ENCODE measurements at regions not wholly inside any gene's neighbourhood (a gene's known extent, or its start where the extent isn't known, plus 50 kb on each side); places are given as distances from the start of the nearest gene placed in this dataset.
A peak's percentile ranks its signal among the peaks of the same experiment; 100 is the strongest.
"Not testable (repeated sequence)": the region's sequence is repeated elsewhere in the genome, so short reads cannot be mapped to it uniquely, and the experiment has no call there.

DNA sequence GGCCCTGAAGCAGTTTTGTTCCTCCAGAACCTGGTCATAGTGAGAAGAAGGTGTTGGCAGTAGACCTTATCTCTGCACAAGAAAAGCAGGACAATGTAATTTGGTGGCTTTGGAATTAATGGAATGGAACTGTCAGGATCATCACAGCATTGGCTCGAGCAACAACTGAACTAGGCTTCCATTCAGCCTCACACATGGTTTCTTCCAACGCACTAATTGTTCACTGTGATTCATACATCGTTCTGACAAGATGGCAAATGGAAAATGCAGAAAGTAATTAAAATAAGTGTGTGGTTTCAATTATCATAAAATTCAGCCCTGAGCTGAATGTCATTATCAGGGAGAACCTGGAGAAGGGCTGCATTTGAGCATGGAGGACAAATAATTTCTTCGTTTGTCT lies 80.6 kb downstream of the MFSD1 start:
- no peak for DNase-seq

DNA sequence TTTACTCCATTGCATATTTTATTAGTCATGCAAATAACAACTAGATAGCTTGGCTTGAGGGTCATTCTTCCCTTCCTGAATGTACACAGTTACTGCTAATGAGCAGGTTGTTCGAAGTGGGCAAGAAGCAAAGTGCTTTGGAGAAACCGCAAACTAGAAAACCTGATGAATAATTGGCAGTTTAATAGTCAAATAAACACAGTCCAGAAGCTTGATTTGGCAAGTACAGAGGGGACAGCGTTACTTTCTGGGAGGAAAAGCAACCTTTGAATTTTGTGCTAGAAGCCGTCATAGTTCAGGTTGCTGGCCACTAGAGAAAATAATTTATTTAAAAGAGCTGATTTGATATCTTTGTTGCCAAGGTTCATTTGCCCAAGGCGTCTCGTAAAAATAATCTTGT lies 94.9 kb downstream of the MFSD1 start:
- DNase-seq: no peak

DNA sequence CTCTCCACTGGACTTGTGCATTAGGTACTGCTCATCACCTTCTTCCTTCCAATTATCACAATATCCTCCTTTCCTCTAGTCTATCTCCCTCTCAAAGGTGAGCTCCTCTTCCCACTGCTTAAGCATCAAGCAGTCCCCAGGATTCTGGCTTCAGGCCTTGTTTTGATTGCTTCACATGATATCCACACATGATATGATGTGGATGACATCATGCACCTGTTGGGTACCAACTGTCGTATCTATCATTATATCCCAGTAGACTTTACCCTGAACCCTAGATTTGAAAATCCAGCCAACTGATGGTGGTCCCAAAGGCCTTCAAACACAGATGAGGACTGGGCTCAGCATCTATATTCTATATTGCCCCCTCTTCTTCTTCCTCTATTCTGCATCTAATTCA lies 104.9 kb downstream of the MFSD1 start:
- DNase-seq: no peak

DNA sequence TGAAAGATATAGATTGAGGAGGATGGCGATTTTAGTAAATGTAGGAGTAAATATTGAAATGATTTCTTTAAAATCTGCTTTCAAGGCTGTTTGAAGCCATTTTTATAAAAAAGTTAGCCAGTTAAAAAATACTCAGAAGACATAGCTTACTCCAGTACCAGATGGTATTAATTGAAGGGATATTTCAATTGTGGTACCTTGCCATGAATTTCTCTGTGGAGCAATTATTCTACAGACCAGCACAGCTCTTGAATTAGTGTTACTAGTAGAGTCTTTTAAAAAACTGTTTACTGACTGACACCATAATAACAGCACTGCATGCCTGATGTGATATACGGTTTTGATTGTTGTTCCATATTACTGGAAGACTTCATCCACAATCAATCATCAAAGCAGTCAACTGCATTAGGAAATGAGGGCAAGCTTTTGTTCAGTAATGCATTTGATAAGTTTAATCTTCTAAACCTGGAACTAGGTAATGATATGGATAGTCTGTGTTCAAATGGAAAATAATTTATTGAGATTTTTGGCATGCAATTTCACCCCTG lies 106.4 kb downstream of the MFSD1 start:
- no peak for DNase-seq

DNA sequence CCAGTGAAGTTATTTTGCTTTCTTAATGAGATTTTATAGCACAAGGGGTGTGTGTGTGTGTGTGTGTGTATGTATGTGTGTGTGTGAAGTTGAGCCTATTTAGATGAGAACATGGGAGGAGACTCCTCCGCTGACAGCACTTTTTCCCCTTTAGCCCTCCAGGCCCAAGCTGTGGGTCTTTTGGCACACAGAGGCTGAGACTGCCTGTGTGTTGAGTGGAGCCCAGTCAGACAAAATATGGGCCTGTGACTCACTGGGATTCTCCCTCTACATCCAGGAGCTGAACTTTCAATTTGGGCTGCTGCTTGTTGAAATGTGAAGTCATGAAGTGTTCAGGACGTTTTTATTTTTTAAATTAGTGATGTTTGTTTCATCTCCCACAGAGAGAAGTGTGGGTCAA lies 108.0 kb downstream of the MFSD1 start:
- DNase-seq: no peak

DNA sequence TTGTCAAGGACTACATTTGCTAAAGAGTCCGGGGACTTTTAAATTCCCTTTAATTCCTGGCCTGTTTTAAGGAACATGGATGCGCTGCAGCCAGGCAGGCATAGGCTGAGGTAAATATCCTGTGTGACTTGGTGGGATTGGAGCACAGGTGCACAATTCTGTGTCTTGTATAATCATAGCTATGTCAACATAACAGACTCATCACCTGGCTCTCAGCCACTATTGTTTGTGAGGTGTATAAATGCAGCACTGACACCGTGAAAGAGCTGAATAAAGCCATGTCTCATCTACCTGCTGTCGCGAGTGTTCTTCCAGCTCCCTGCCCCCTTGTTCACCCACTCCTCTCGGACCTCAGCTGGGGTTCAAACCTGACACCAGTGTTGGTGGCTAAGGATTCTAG lies 109.7 kb downstream of the MFSD1 start:
- no peak for DNase-seq

DNA sequence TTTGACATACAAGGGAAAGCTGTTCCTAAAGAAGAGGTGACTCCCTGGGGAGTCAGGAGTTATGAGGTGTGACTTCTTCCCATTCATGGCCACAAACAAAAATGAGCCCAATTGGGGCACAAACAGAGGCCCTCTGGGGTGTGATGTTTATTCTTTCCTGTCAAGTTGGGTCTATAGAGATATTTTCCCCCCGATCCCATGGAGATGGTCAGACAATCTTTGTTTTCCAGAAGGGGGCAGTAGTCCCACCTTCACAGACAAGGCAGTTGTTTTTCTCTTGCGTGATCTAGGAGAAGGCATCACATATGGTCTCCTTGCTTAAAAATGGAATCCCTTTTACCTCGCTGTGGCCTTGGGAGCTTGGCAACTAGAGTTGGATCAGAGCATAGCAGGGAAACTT lies 110.3 kb downstream of the MFSD1 start:
- DNase-seq: no peak

DNA sequence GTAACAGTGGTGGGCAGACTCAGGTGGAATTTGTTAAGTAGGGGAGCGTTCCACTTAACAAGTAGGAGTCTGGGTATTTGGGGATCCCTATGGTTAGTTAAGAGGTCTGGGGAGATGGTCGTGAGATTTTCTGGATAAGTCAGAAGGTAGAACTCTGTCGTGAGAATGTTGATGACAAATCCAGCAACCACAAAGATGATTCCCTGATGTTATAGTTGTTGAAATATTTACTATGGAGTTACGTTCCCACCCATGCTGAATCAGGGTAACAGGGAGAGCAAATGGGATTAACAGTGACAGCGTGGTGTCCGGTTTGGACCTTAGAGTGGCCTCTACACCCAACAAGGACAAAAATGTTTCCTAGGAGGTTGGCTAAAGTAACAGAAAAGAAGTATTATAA lies 110.8 kb downstream of the MFSD1 start:
- no peak for DNase-seq

DNA sequence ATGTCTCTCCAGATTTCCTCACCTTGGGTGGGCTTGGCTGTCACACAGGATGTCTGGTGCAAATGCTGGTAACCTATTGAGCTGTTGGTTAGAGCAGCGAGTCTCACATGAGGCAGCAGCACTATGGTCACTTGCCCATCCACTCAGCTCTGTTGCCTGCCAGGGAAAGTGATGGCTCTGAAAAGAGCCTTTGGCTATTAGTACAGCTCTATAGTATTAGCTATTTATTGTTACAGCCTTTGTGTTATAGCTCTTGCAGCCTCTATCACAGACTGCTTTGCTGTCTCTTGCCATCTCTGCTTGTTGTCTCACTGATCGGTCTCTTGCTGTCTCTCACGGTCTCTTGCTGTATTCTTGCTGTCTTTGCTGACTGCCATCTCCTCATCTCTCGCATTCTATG lies 114.3 kb downstream of the MFSD1 start:
- DNase-seq: no peak

DNA sequence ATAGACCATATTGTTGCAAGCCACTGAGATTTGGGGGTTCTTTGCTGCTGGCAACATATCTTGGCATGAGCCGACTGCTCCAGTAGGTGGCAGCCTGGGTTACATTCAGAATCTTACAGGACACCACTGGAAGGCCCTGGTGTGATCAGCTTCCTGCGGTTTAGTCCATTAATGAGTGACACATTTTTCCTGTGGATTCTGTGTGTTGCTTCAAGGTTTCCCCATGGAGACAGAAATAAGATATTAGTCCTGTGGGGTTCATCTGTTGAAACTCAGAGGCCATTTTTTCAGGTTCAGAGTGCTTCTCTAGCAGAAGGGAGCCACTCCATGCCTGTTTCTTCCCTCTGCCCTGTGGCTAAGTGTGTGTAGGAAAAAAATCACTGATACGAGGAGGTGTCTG lies 116.2 kb downstream of the MFSD1 start:
- DNase-seq: peak; percentile 38

DNA sequence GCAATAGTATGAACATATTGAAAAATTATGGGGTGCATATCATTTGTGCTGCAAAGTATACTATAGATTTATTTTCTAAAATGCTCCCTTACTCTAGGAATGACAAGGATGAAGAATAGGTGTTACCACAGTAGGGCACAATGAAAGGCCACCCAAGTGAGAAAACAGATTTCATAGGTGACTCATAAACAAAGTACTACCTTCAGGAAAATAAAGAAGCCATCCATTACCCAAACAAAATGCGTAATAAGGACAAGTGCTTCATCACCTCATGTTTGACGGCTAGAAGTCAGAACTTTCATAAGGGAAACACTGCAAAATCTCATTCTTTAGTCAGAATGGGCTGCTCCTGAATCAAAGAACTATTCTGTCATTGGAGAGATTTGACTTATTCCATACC lies 116.6 kb downstream of the MFSD1 start:
- no peak for DNase-seq

DNA sequence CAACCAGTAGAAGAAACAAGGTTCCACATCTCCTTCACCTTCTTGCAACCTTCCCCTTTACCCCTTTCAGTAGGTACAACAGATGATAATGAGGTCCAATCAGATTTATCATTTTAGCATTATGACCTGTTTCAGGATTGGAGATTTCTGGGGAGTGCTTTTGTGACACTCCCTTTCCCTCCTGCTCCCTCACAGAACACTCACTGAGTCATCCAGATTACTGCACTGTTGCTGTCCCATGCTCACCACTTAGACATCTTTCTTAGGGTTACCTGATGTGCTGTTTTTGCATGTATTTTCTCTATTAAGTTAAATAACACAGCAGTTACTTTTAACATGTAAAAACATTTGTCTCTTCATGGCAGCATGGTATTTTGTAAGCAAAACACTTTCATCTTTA lies 118.5 kb downstream of the MFSD1 start:
- no peak for DNase-seq

DNA sequence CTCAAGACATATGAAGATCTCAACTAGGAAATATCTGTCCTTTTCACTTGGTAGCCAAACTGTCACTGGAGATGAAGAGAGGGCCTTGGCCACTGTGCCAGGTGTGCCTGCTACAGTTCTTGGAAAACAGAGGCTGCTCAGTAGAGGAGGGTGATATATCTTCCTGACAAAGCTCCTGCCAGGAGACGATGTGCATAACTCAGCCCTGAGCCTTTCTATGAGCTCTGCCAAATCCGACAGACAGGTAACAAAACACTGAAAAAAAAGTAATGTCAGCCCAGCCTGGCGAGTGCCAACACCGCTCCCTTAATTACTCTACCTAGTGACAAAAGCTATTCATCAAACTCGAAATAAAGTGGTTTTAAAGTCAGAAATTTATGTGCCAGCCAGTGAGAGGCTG lies 123.2 kb downstream of the MFSD1 start:
- no peak for DNase-seq

DNA sequence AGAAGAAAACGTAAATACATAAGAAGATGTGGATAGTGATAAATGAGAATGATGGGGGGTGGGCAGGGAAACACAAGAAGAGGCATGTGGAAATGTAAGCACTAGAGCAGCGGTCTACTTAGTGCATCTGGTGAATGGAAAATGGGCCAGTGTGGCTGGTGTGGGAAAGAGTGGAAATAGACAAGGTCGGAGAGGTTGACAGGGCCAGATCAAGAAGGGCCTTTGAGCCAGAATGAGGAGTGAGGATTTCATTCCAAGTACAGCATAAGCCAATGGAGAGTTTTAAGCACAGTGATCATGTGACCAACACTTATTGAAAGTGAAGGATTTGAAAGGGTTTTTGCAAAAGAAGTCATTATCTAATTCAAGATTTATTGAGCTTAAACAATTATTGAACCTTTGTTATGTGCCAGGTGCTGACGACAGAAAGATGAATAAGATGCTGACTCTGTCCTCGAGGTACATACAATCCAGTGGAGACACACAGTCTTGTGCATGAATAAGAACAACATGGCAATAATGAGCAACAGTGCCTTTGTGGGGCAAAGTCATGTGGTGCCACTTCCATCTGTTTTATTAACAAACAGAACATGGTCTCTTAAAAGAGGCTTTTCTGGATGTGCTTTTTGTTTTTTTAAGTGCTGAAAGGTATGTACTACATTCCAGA lies 124.1 kb downstream of the MFSD1 start:
- no peak for DNase-seq

DNA sequence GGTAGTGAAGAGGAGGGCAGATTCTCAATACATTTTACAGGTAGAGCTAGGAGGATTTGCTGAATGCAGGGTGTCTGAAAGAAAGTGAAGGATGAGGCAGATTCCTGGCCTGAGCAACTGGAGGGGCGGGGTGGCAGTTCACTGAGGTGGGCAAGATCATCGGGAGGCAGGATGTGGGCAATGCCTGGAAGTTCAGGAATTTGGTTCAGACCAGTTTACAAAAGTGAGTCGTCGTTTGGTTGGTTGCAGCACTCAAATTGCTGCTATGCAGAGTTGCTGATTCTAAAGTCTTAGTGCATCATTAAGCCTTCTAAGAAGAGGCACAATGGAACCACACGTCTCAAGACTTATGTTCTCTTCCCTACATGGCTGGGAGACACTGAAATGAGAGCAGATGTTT lies 134.0 kb downstream of the MFSD1 start:
- no peak for DNase-seq

DNA sequence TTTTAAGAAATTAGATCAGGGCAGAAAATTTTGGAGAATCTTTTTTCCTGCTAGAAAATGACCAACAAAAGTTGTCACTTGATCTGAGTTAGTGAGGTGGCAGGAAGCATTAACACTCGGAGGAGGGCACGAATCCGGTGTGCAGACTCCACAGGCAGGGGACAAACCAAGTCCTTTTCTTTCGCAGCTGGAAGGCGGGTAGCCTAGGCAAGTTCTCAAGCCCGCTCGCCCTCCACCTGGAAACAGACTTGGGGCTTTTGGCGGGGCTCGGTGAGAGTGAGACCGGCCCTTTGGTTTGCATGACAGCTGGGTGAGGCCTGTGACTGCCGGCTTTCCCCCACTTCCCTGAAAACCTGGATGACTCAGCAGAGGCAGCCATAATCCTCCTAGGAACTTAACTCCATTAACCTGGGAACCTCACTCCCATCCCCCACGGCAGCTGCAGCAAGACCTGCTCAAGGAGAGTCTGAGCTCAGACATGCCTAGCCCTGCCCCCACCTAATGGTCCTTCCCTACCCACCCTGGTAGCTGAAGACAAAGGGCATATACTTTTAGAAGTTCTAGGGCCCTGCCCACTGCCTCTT lies 134.8 kb downstream of the MFSD1 start:
- DNase-seq: no peak

DNA sequence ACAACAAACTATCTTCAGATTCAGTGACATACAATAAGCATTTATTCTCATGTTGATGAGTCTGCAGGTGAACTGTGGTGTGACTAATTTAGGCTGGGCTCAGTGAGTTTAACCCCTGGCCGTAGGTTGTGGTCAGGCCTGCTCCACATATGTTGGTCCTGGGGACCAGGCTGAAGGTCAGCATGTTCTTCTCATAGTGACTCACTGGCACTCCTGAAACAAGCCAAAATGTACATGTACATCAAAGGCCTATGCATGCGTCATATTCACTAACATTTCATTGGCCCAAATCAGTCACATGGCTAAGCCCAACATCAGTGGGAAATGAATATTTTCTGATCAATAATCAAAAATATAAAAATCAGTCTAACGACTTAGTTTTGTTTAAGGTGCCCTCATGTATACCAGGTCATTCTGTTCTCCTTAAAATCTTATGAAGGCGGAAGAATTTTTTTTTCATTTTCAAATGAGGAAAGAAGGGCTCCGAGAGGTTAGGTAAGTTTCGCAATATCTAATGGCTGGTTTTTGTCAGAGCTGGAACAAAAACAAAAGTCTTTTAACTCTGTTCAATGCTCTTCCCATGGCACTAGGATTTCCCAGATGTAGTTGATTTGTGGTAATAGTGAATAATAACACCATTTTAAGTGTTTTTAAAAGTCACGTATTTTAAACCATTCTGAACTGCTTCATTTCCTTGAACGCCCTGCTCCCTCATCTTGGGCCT lies 148.5 kb downstream of the MFSD1 start:
- DNase-seq: no peak

DNA sequence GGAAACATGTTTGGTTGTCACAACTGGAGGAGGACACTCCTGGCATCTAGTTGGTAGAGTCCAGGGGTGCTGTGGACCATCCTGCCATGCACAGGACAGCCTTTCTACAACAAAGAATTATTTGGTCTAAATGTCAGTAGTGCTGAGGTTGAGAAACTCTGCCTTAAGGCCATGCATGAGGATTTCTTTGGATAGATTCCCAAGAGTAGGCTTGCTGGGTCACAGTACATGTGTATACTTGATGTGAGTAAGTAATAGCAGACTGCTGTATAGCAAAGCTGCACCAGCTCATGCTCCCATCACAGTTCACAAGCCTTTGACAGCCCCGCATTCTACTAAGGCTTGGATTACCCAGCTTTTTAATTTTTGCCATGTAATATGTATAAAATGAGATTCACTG lies 151.3 kb downstream of the MFSD1 start:
- DNase-seq: no peak

DNA sequence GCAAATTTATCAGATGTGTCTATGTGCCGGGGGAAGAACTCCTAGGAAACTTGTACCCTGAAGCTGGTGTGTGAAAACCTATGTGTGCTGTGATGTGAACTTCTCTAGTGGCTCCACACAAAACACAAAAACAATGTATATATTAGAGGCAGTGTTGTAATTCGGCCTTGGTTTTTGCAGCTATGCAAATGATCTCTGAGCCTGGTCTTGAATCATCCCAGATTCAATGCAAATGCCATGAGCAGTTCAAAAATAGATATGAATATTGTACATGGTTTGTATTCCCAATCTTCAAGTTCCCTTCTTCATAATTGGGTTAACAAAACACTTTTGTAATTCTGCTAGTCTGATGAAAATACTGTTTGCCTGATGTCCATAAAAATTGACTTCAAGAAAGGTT lies 152.6 kb downstream of the MFSD1 start:
- DNase-seq: no peak

DNA sequence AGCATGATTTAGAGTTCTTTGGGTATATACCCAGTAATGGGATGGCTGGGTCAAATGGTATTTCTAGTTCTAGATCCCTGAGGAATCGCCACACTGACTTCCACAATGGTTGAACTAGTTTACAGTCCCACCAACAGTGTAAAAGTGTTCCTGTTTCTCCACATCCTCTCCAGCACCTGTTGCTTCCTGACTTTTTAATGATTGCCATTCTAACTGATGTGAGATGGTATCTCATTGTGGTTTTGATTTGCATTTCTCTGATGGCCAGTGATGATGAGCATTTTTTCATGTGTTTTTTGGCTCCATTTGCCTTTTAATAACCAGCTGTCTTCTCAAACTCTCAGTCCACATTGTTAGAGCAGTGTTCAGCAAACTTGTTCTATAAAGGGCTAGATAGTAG lies 155.9 kb downstream of the MFSD1 start:
- not testable (repeated sequence) for DNase-seq

DNA sequence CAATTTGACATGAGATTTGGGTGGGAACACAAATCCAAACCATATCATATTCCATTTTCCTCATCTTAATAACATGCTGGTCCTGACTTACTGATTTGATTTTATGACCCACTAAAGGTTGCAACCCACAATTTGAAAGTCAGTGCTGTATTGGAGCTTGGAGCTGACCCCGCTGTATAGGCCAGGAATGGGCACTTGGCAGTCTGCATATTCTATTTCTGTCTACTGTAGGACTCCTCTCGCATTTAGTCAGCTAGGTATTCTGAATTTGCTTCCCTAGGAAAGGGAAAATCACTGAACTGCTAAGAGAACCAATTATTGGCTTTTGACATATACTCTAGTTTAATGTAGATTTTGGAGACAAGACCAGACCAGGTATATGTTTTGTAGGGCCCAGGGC lies 157.0 kb downstream of the MFSD1 start:
- no peak for DNase-seq

DNA sequence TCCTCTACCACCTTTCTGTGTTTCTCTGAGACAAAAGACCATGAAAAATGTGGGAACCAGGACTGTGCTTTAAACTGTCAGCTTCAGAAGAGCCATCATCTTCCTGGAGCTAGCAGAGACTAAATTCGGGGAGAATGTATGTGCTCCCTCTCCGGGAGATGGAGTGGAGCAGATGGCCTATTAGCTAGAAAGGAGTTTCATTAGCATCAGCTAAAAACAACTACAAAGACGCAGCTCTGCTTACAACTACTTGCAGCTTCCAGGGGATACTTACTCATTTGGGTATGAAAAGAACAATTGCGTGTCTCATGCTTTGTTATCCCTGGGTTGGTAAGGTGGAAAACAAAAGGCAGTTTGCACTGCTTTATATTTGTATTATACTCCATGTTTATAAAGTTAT lies 159.6 kb downstream of the MFSD1 start:
- DNase-seq: no peak

DNA sequence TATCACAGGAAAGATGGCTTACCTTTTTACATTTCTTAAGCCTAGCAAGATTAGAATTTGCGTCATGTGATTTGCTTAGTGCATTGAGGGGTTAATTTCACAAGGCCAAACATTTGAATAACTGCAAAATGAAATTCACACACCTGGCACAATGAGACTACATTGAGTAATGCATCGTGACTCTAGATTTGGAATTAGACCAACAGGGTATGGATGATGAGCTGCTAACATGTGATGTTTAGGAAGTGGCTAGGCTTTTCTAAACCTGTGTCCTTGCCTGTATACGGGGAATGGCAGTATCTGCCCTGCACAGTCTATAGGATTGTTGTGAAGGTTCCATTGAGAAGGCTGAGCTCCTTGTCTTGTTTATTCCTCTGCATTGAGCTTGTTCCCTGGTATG lies 160.1 kb downstream of the MFSD1 start:
- DNase-seq: no peak

DNA sequence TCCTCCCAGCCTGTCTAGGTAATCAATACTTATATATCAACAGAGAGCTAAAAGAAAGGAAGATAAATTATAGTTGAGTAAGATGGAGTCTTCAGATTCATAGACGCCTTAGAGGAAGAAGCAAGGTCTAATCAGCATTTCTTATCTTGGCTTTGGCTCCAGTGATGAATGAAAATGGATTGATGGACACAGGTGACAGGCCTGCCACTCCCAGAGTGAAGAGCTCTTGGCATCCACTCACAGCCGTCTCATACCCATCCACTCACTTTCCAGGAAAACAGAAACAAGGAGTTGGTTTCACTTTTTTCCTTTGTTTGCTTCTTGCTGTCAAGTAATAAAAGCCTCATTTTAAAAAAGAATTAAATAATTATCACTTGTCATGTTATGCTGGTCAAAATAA lies 168.2 kb downstream of the MFSD1 start:
- no peak for DNase-seq
